ENCODE measurements at regions not wholly inside any gene's neighbourhood (a gene's known extent, or its start where the extent isn't known, plus 50 kb on each side); places are given as distances from the start of the nearest gene placed in this dataset.

- TF ChIP-seq EZH2 (IDR thresholded peaks at IDR 0.05; ENCODE audit: insufficient read depth, poor library complexity, severe bottlenecking) (no peak), EZH2phosphoT487 (IDR thresholded peaks at IDR 0.05; ENCODE audit: insufficient read depth, low read depth) (no peak)
Observed at GRCh38 chr7:47198159-47198558, 383.8 kb downstream of the TNS3 start.

Measured in GM23248 (cell line).